SK-N-SH treated with all-trans-retinoic acid at 6 μM for 48 hours (cell line): ENCODE measurements at regions not wholly inside any gene's neighbourhood (a gene's known extent, or its start where the extent isn't known, plus 50 kb on each side); places are given as distances from the start of the nearest gene placed in this dataset.

Experiments
- POU6F1 ChIP-seq: fragments of 250-450 bp; sonication (Bioruptor Pico); IDR thresholded peaks from 2 replicates; pipeline ENCODE4 v1.8.0; 2021; ENCODE audit warnings: low read depth, mild to moderate bottlenecking, moderate library complexity, borderline replicate concordance
- SNAI2 ChIP-seq: fragments of 250-450 bp; sonication (Bioruptor Pico); IDR thresholded peaks from 2 replicates; pipeline ENCODE4 v1.5.0; 2020; ENCODE audit warnings: mild to moderate bottlenecking, moderate library complexity
- TCF4 ChIP-seq: fragments of 250-450 bp; sonication (Bioruptor Pico); IDR thresholded peaks from 2 replicates; pipeline ENCODE4 v1.8.0; 2021; ENCODE audit warnings: mild to moderate bottlenecking, moderate library complexity, borderline replicate concordance
- TOX ChIP-seq: fragments of 250-450 bp; sonication (Bioruptor Pico); IDR thresholded peaks from 2 replicates; pipeline ENCODE4 v1.8.0; 2021; ENCODE audit warnings: mild to moderate bottlenecking, moderate library complexity, borderline replicate concordance
- ZFP30 ChIP-seq: fragments of 450-650 bp; formaldehyde crosslinking; IDR thresholded peaks from 2 replicates; pipeline ENCODE4 v1.5.0; 2022; ENCODE audit warnings: mild to moderate bottlenecking, moderate library complexity

- TF ChIP-seq ZFP30 (CRISPR knock-in tag): no peak
- TF ChIP-seq TOX (CRISPR knock-in tag): no peak
- TF ChIP-seq TCF4 (CRISPR knock-in tag): no peak
- no peak for TF ChIP-seq SNAI2
- no peak for TF ChIP-seq POU6F1 (CRISPR knock-in tag)
Measured at GRCh38 chr5:38163636-38164237, 94.6 kb upstream of the EGFLAM start.
